Right ventricle myocardium inferior (tissue), 1 donor: ENCODE measurements at regions not wholly inside any gene's neighbourhood (a gene's known extent, or its start where the extent isn't known, plus 50 kb on each side); places are given as distances from the start of the nearest gene placed in this dataset.
"Not testable (repeated sequence)": the region's sequence is repeated elsewhere in the genome, so short reads cannot be mapped to it uniquely, and the experiment has no call there.

Source experiments
- ATAC-seq: fragments of 200-7000 bp; cut with Tn5 transposase; one replicate; pipeline ENCODE4 v1.9.1; 2020; ENCODE audit warnings: mild to moderate bottlenecking, moderate library complexity
- DNase-seq: peaks from one replicate; pipeline ENCODE4 v3.0.0; 2021; ENCODE audit errors: missing footprints
- intact Hi-C: fragments of 100-400 bp; cut with DNase I; formaldehyde crosslinking; loops from one replicate; pipeline ENCODE4 v1.11.0; 2022
- donor health status: DM: no; HTN: yes; CAD: no; lungs with severe emphysema.

GRCh38 chrX:89350024-89350423, 571.7 kb upstream of the TGIF2LX start:
- DNase-seq, intact Hi-C loops, ATAC-seq: not testable (repeated sequence)

DNA sequence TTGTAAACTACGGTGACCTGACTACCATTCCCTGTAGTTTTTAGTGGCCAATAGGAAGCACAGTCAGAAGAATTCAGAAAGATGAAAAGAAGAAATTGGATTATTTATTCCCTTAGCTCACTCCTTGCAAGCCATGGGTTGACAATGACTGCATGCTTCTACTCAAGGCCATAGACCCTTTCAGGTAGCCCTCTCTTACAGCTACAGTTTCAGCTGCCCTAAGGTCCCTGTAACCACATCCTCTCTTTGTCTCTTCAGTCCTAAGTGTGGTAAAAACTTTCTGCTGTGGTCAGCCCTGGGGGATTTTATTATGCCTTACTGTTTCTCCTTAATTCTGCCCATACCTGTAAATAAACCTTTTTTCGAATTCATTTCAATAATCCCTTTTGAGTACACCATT, 551.8 kb upstream of the TGIF2LX start:
- DNase-seq, intact Hi-C loops, ATAC-seq: not testable (repeated sequence)

DNA sequence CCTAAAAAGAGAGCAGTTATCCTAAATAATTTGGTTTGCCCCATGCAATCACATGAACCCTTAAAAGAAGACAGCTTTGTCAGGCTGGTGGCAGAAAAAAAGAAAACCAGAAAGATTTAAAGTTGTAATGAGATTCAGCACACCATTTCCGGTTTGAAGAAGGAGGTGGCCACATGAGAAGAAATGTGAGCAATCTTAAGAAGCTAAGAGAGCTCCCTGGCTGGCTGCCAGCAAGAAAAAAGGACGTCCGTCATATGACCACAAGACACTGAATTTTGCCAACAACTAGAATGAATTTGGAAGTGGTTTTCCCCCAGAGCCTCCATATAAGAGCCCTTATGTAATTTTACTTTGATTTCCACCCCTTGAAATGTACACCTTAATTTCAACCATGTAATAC, 528.7 kb upstream of the TGIF2LX start:
- DNase-seq, intact Hi-C loops, ATAC-seq: not testable (repeated sequence)

- ATAC-seq, DNase-seq, intact Hi-C loops: not testable (repeated sequence)
Measured at GRCh38 chrX:89402818-89403217, 518.9 kb upstream of the TGIF2LX start.

DNA sequence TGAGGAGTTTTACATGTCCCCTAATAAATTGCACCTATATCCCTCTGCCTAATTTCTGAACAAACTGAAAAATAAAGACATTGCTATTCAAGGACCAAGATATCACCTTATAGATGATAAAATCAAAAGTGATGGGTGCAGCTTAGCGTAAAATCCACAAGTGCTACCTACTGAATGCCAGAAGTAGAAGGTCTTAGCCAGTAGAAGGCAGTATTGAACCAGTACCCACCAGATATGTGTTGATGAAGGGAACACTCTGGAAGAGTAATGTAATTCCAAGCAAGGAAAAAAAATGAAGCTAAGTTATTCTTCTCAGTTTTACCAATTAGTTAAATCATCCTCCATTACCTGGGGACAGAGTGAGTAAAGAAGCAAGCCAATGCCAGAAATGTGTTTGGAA, 516.6 kb upstream of the TGIF2LX start:
- intact Hi-C loops, DNase-seq, ATAC-seq: not testable (repeated sequence)

GRCh38 chrX:89416930-89417329, 504.8 kb upstream of the TGIF2LX start:
- peak; percentile 8 for DNase-seq
- ATAC-seq, intact Hi-C loops: not testable (repeated sequence)

DNA sequence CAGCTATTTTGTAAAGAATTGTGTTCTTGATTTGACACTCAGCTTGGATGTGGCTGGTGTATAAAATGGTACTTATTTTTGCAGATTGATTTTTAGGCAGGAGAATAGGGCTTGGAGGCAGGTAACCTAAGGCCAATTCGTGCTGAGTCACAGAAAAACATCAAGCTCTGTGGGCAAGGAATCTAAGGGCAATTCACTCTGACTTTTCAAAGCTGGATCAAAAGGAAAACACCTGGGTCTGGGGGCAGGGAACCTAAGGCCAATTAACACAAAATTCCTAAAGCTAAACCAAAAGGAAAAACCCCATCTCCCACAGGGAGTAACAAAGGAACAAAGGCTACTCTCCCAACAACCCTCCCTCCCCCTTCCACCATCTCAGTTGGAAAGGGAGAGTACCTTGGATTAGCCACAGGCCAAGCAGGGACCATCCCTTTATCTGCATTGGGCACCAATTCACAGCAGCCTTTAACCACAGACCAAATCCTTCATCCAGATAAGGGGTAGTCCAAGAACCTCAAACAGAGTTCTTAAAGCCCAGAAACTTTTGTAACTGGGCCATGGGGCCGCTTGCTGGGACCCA, 489.0 kb upstream of the TGIF2LX start:
- ATAC-seq, DNase-seq, intact Hi-C loops: not testable (repeated sequence)
